ENCODE measurements at regions not wholly inside any gene's neighbourhood (a gene's known extent, or its start where the extent isn't known, plus 50 kb on each side); places are given as distances from the start of the nearest gene placed in this dataset.

GRCh38 chr5:155619688-155620087 lies 606.1 kb downstream of the KIF4B start:
- intact Hi-C loops (cut with micrococcal nuclease) (no loop called here), in situ Hi-C loops (cut with MboI) (no loop called here)
- Histone ChIP-seq H3K27ac (ENCODE audit: extremely low read depth, low read depth, low read length) (no peak overlapping the region), H3K4me2 (ENCODE audit: insufficient read depth, low read length) (no peak overlapping the region), H3K9me1 (ENCODE audit: control insufficient read depth, insufficient read depth, low read length) (no peaks in the 10 kb centered on the region), H3K36me3 (ENCODE audit: control insufficient read depth, insufficient read depth, low read length) (no peaks in the 10 kb centered on the region), H3K9me3 (replicated peaks; ENCODE audit: control insufficient read depth, insufficient read depth, low read depth, low read length) (no peaks in the 10 kb centered on the region), H4K20me1 (replicated peaks; ENCODE audit: control insufficient read depth, insufficient read depth, low read length) (no peaks in the 10 kb centered on the region), H3K27me3 (ENCODE audit: control insufficient read depth in 2 of 2, insufficient read depth in 2 of 2, low read length in 2 of 2) (no peaks in the 10 kb centered on the region), H2AFZ (ENCODE audit: low read depth, low read length) (no peak overlapping the region), H3K4me3 (no peak overlapping the region), H3K79me2 (ENCODE audit: control insufficient read depth, insufficient read depth, low read length) (no peaks in the 10 kb centered on the region), H3K9ac (ENCODE audit: insufficient read depth in 1 of 2, low read depth in 2 of 2, low read length in 2 of 2) (no peak overlapping the region), H3K4me1 (replicated peaks in 1 of 2; ENCODE audit: control insufficient read depth in 2 of 2, insufficient read depth in 2 of 2, low read length in 2 of 2) (no peaks in the 10 kb centered on the region)
- CTCF ChIA-PET (ENCODE audit: low intra/inter-chr PET ratio), result no interaction called here
- BruUV-seq (replicated peaks), result no TSS peak
- DNase-seq (ENCODE audit: extremely low read depth in 1 of 4, low spot score in 3 of 4) (no peak), ATAC-seq (no peak), FAIRE-seq (no peak)
- TF ChIP-seq ZNF507 (tag; conservative IDR thresholded peaks at IDR 0.05) (no peak), PCBP2 (IDR thresholded peaks at IDR 0.05; ENCODE audit: low read depth, low read length, poor library complexity, severe bottlenecking) (no peak), ZNF143 (CRISPR knock-in tag; IDR thresholded peaks at IDR 0.05) (no peak), ATF1 (CRISPR knock-in tag; IDR thresholded peaks at IDR 0.05) (no peak), ATF1 (tag; IDR thresholded peaks at IDR 0.05) (no peak), SMARCB1 (IDR thresholded peaks at IDR 0.05; ENCODE audit: insufficient read length, low read depth) (no peak), JUNB (CRISPR knock-in tag; conservative IDR thresholded peaks at IDR 0.05) (no peak), RBBP5 (IDR thresholded peaks at IDR 0.05; ENCODE audit: borderline replicate concordance, insufficient read depth, low read length, poor library complexity, severe bottlenecking) (no peak)
- POLR2A ChIA-PET, result no interaction called here
- 2% methylated on average over 5 of the region's 5 CpGs for WGBS (ENCODE audit: insufficient coverage, low coverage, missing lambda C conversion rate)
